GM23338 (cell line): ENCODE measurements at regions not wholly inside any gene's neighbourhood (a gene's known extent, or its start where the extent isn't known, plus 50 kb on each side); places are given as distances from the start of the nearest gene placed in this dataset.

Experiments
- CREB1 ChIP-seq: fragments of 250-450 bp; sonication (Bioruptor Pico); IDR thresholded peaks from 2 replicates; pipeline ENCODE4 v1.5.0; 2020; ENCODE audit warnings: low read depth, mild to moderate bottlenecking, moderate library complexity
- EZH2phosphoT487 ChIP-seq: fragments of 200-600 bp; sonication (generic); IDR thresholded peaks from one replicate; pipeline ENCODE4 v1.8.1; 2018; ENCODE audit warnings: antibody characterized with exemption; ENCODE audit not compliant: unreplicated experiment
- TF ChIP-seq, protein P1 (sequence below), 2 experiments: fragments of 200-600 bp in 1 of 2; sonication (generic) in 1 of 2; conservative IDR thresholded peaks; 2 replicates each; pipeline versions ENCODE4 v1.5.1 to v1.6.1; 2016 to 2017; ENCODE audit warnings: antibody characterized with exemption in 2 of 2, low read depth in 2 of 2, mild to moderate bottlenecking in 2 of 2, moderate library complexity in 1 of 2

- TF ChIP-seq, protein P1, sequence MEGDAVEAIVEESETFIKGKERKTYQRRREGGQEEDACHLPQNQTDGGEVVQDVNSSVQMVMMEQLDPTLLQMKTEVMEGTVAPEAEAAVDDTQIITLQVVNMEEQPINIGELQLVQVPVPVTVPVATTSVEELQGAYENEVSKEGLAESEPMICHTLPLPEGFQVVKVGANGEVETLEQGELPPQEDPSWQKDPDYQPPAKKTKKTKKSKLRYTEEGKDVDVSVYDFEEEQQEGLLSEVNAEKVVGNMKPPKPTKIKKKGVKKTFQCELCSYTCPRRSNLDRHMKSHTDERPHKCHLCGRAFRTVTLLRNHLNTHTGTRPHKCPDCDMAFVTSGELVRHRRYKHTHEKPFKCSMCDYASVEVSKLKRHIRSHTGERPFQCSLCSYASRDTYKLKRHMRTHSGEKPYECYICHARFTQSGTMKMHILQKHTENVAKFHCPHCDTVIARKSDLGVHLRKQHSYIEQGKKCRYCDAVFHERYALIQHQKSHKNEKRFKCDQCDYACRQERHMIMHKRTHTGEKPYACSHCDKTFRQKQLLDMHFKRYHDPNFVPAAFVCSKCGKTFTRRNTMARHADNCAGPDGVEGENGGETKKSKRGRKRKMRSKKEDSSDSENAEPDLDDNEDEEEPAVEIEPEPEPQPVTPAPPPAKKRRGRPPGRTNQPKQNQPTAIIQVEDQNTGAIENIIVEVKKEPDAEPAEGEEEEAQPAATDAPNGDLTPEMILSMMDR (conservative IDR thresholded peaks at IDR 0.05; ENCODE audit: low read depth in 2 of 2) = no peak
- TF ChIP-seq EZH2phosphoT487 (no peak), CREB1 (no peak)
Measured at GRCh38 chr1:232319072-232319471, 310.9 kb downstream of the SIPA1L2 start.
